Erythroblast (primary cell): ENCODE measurements at regions not wholly inside any gene's neighbourhood (a gene's known extent, or its start where the extent isn't known, plus 50 kb on each side); places are given as distances from the start of the nearest gene placed in this dataset.

Experiments used
- GATA1 ChIP-seq: IDR thresholded peaks from 2 replicates; pipeline ENCODE4 v1.6.1; 2011; ENCODE audit warnings: low read depth, mild to moderate bottlenecking, control low read depth, low read length, moderate library complexity
- POLR2A ChIP-seq: IDR thresholded peaks from 2 replicates; pipeline ENCODE4 v1.6.1; 2011; ENCODE audit warnings: mild to moderate bottlenecking, low read length

DNA sequence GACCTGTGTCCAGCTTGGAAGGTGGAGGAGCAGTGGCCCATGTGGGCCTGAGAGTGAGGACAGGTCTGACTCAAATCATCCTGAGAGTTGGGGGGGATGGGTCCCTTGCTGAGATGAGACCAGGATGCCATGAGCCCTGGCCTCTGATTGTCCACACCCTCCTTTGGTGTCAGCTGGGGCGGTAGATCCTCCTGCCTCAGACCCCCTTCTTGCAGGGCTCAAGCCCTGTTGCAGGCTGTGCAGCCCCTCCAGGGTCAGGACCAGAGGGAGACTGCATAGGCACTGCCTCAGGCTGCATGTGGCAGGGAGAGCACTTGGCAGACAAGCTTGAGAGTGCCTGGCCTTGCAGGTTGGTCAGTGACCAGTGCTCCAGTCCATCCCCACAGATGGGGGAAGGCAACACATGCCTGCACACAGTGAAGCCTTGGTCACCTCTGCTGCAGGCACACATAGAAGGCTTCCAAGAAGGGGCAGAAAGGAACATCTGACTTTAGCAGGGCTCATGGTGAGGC, 82.2 kb upstream of the ACTRT2 start:
- no peak for TF ChIP-seq POLR2A
- no peak for TF ChIP-seq GATA1
